Effector memory CD4-positive, alpha-beta T cell (primary cell): ENCODE measurements at regions not wholly inside any gene's neighbourhood (a gene's known extent, or its start where the extent isn't known, plus 50 kb on each side); places are given as distances from the start of the nearest gene placed in this dataset.
"Not testable (repeated sequence)": the region's sequence is repeated elsewhere in the genome, so short reads cannot be mapped to it uniquely, and the experiment has no call there.

Experiments used
- DNase-seq, 3 donors: peaks; one replicate each; pipeline ENCODE4 v3.0.0-alpha.2; 2020
- H3K27ac ChIP-seq: 2 replicates; pipeline ENCODE4 v1.7.0; 2013; ENCODE audit warnings: mild to moderate bottlenecking, low read length, moderate library complexity; ENCODE audit not compliant: insufficient read depth, poor library complexity, severe bottlenecking
- H3K27me3 ChIP-seq: replicated peaks from 2 replicates; pipeline ENCODE4 v1.7.0; 2013; ENCODE audit warnings: mild to moderate bottlenecking, low read length; ENCODE audit not compliant: insufficient read depth, control insufficient read depth, poor library complexity, severe bottlenecking
- H3K36me3 ChIP-seq: 2 replicates; pipeline ENCODE4 v1.7.0; 2013; ENCODE audit warnings: mild to moderate bottlenecking, low read length, moderate library complexity; ENCODE audit not compliant: control insufficient read depth, insufficient read depth
- H3K4me1 ChIP-seq: 2 replicates; pipeline ENCODE4 v1.7.0; 2013; ENCODE audit warnings: low read length, mild to moderate bottlenecking; ENCODE audit not compliant: control insufficient read depth, insufficient read depth, poor library complexity, severe bottlenecking
- H3K4me3 ChIP-seq: 2 replicates; pipeline ENCODE4 v1.7.0; 2013; ENCODE audit warnings: low read length, low read depth, mild to moderate bottlenecking; ENCODE audit not compliant: insufficient read depth, poor library complexity, severe bottlenecking
- H3K9me3 ChIP-seq: 2 replicates; pipeline ENCODE4 v1.7.0; 2013; ENCODE audit warnings: mild to moderate bottlenecking, low read length, moderate library complexity; ENCODE audit not compliant: control insufficient read depth

- Histone ChIP-seq H3K36me3 (no peaks in the 10 kb centered on the region), H3K27ac (no peak overlapping the region), H3K27me3 (no peaks in the 10 kb centered on the region), H3K9me3 (no peaks in the 10 kb centered on the region), H3K4me3 (no peak overlapping the region), H3K4me1 (no peaks in the 10 kb centered on the region)
- no peak for DNase-seq
Observed at GRCh38 chr6:163739408-163739725, 324.8 kb downstream of the QKI start.

DNA sequence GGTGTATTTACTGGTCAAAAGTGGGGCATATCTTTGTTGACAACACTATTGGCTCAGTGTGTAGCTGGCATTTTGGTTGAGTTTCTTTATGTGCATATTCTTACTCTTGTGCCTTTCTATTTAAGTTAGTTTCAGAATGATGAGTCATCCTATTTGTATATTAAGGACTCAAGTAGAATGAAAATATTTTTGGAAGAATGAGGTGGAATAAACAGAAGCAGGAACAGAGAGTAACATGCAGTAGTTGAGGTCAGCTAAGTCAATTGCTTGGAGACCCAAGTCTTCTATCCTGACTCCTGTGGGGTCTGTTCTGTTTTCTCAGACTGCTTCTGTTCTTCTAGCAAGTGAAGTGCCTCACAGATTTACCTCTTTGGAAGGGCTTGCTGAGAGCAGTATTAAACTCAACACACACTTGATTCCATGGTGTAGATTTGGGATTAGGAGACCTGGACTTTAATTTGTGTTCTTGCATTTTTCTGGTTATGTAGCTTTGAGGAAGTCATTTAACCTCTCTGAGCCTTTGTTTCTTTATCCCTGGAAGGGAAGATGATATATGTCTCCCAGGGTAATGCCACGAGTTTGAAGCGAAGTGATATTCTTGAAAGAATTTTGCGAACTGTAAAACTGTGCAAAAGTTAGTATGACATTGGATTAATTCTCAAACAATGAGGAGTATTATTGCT lies 324.3 kb downstream of the QKI start:
- no peaks in the 10 kb centered on the region for H3K27me3 ChIP-seq
- H3K4me1 ChIP-seq: no peaks in the 10 kb centered on the region
- no peaks in the 10 kb centered on the region for H3K36me3 ChIP-seq
- no peak overlapping the region for H3K4me3 ChIP-seq
- no peak overlapping the region for H3K27ac ChIP-seq
- no peaks in the 10 kb centered on the region for H3K9me3 ChIP-seq
- DNase-seq: no peak

- H3K27ac ChIP-seq: no peak overlapping the region
- H3K9me3 ChIP-seq: no peaks in the 10 kb centered on the region
- DNase-seq: no peak
- no peaks in the 10 kb centered on the region for H3K27me3 ChIP-seq
- H3K4me1 ChIP-seq: no peaks in the 10 kb centered on the region
- H3K4me3 ChIP-seq: no peak overlapping the region
- H3K36me3 ChIP-seq: no peaks in the 10 kb centered on the region
Observed at GRCh38 chr6:163738304-163738703, 323.8 kb downstream of the QKI start.

DNA sequence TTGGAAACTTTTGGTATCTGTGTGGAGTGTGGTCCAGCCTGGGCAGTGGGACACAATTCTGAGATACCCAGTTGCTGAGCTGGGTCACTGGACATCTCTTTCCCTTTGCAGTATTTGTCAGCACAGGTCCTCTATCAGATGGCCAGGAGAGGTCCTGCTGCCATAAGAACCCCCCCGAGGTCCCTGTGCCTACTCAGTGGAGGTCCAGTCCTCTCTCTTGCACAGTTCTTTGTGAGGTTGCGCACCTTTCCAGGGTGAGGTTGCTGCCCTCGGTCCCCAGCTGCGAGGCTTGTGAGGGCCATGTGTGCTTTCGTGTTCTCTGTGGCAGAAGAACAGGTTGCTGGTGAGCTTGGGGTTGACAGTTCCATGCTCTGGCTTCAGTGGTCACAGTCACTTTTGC lies 320.6 kb downstream of the QKI start:
- Histone ChIP-seq H3K27ac (no peak overlapping the region), H3K36me3 (no peaks in the 10 kb centered on the region), H3K4me3 (no peak overlapping the region), H3K9me3 (no peaks in the 10 kb centered on the region), H3K4me1 (no peaks in the 10 kb centered on the region), H3K27me3 (no peaks in the 10 kb centered on the region)
- DNase-seq: no peak

GRCh38 chr6:163733061-163733460 lies 318.5 kb downstream of the QKI start:
- Histone ChIP-seq H3K36me3 (no peaks in the 10 kb centered on the region), H3K27ac (no peak overlapping the region), H3K9me3 (no peaks in the 10 kb centered on the region), H3K27me3 (no peaks in the 10 kb centered on the region), H3K4me1 (no peaks in the 10 kb centered on the region), H3K4me3 (no peak overlapping the region)
- DNase-seq: no peak

GRCh38 chr6:163732479-163732878 lies 318.0 kb downstream of the QKI start:
- Histone ChIP-seq H3K36me3 (no peaks in the 10 kb centered on the region), H3K4me3 (no peak overlapping the region), H3K27me3 (no peaks in the 10 kb centered on the region), H3K4me1 (no peaks in the 10 kb centered on the region), H3K9me3 (no peaks in the 10 kb centered on the region), H3K27ac (no peak overlapping the region)
- no peak for DNase-seq

- not testable (repeated sequence) for DNase-seq, H3K27me3 ChIP-seq
Observed at GRCh38 chr6:163732014-163732351, 317.5 kb downstream of the QKI start.

DNA sequence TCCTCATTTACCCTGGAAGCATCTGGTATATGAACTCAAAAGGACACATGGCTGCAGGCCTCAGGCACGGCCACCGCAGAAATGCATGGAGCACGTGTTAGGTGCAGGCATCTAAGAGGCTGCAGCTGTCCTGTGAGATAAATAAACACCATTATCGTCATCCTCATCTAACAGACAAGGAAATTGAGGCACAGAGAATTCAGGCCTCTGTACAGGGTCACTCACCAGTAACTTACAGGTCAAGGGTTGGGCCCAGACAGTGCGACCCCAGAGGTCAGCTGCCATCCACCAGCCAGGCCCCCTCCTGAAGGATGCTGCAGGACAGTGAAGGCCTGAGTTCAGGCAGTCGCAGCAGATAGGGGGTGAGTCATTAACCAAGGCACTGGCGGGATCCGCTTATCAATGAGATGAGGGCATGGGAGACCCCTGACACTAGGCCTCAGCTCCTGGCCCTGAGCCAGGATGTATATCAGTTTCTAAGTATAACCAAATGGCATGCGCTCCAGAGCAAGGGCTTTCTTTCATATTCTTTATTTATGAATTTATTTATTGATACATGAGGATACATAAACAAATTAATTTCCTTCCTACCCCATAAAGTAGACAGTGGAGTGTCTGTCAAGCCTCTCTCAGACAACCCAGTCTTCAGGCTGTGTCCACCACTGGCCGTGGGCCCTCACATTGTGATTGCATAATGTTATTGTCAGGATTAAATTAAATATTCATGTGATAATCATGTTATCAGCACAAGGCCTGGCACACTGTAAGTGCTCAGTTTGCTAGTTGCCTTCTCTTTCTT lies 316.9 kb downstream of the QKI start:
- no peak for DNase-seq
- no peaks in the 10 kb centered on the region for H3K4me1 ChIP-seq

More at GRCh38 chr6:163732014-163732351, 317.5 kb downstream of the QKI start:
- not testable (repeated sequence) for H3K4me1 ChIP-seq, H3K27ac ChIP-seq, H3K9me3 ChIP-seq, H3K4me3 ChIP-seq, H3K36me3 ChIP-seq

GRCh38 chr6:163730246-163731210 lies 316.0 kb downstream of the QKI start:
- no peak for DNase-seq

More for the DNA sequence above, 316.9 kb downstream of the QKI start:
- no peaks in the 10 kb centered on the region for H3K36me3 ChIP-seq
- H3K27ac ChIP-seq: no peak overlapping the region
- H3K4me3 ChIP-seq: no peak overlapping the region
- no peaks in the 10 kb centered on the region for H3K9me3 ChIP-seq
- H3K27me3 ChIP-seq: no peaks in the 10 kb centered on the region

More at GRCh38 chr6:163730246-163731210, 316.0 kb downstream of the QKI start:
- Histone ChIP-seq H3K9me3 (no peaks in the 10 kb centered on the region), H3K27me3 (no peaks in the 10 kb centered on the region), H3K4me1 (no peaks in the 10 kb centered on the region), H3K36me3 (no peaks in the 10 kb centered on the region), H3K27ac (no peak overlapping the region), H3K4me3 (no peak overlapping the region)
